CD4-positive, alpha-beta T cell (primary cell): ENCODE measurements at regions not wholly inside any gene's neighbourhood (a gene's known extent, or its start where the extent isn't known, plus 50 kb on each side); places are given as distances from the start of the nearest gene placed in this dataset.

ENCODE experiments used
- ATAC-seq: fragments of 200-7000 bp; cut with Tn5 transposase; one replicate; pipeline ENCODE4 v1.10.0; 2022; ENCODE audit warnings: mild to moderate bottlenecking; ENCODE audit not compliant: poor library complexity
- CTCF ChIA-PET: fragments of 350-600 bp; sonication (Branson Sonifier 250); formaldehyde crosslinking; loops from one replicate; lab custom pipeline; 2021; ENCODE audit warnings: antibody characterized with exemption, inconsistent platforms; lab: Charles Lee
- POLR2A ChIA-PET: fragments of 350-600 bp; sonication (Branson Sonifier 250); formaldehyde crosslinking; loops from one replicate; lab custom pipeline; 2021; ENCODE audit warnings: antibody characterized with exemption, inconsistent platforms; lab: Charles Lee
- DNase-seq, 14 experiments: peaks; one replicate each; pipeline ENCODE4 v3.0.0-alpha.2; 2013 to 2020; ENCODE audit warnings: mixed read lengths in 2 of 14
- H3K27ac ChIP-seq, 2 donors: one replicate each; pipeline versions ENCODE4 v1.5.1 to v1.7.0; 2013; ENCODE audit warnings: low read length in 2 of 2, low read depth in 1 of 2, mild to moderate bottlenecking in 1 of 2
- H3K27me3 ChIP-seq, 2 experiments: 1 replicate in 1 of 2; 2 replicates in 1 of 2; pipeline versions ENCODE4 v1.6.1 to v1.7.0; 2013; ENCODE audit warnings: low read length in 2 of 2, control low read depth in 1 of 2, mild to moderate bottlenecking in 1 of 2, moderate library complexity in 1 of 2; ENCODE audit not compliant: insufficient read depth in 2 of 2, control insufficient read depth in 1 of 2
- H3K36me3 ChIP-seq: one replicate; pipeline ENCODE4 v1.6.1; 2013; ENCODE audit warnings: low read length, control low read depth; ENCODE audit not compliant: insufficient read depth
- H3K4me1 ChIP-seq: one replicate; pipeline ENCODE4 v1.6.1; 2013; ENCODE audit warnings: low read length, control low read depth; ENCODE audit not compliant: insufficient read depth
- H3K4me3 ChIP-seq: one replicate; pipeline ENCODE4 v1.5.1; 2013; ENCODE audit warnings: mild to moderate bottlenecking, low read length, moderate library complexity
- H3K9me3 ChIP-seq, 2 experiments: 1 replicate in 1 of 2; 2 replicates in 1 of 2; pipeline versions ENCODE4 v1.6.1 to v1.7.0; 2013; ENCODE audit warnings: low read length in 2 of 2, mild to moderate bottlenecking in 2 of 2, control low read depth in 1 of 2, moderate library complexity in 1 of 2; ENCODE audit not compliant: control insufficient read depth in 1 of 2, insufficient read depth in 1 of 2
- H3K27ac Mint-ChIP-seq: one replicate; pipeline ENCODE4 v1.8.0; 2020; ENCODE audit warnings: mixed read lengths
- H3K27me3 Mint-ChIP-seq: one replicate; pipeline ENCODE4 v1.8.0; 2021; ENCODE audit warnings: mixed read lengths
- H3K36me3 Mint-ChIP-seq: one replicate; pipeline ENCODE4 v1.8.0; 2021; ENCODE audit warnings: low read depth, mixed read lengths
- H3K4me1 Mint-ChIP-seq: one replicate; pipeline ENCODE4 v1.8.0; 2021; ENCODE audit warnings: low read depth, mixed read lengths
- H3K4me3 Mint-ChIP-seq: one replicate; pipeline ENCODE4 v1.8.0; 2020; ENCODE audit warnings: mild to moderate bottlenecking, mixed read lengths
- H3K9me3 Mint-ChIP-seq: one replicate; pipeline ENCODE4 v1.8.0; 2020; ENCODE audit warnings: mixed read lengths
- CTCF ChIP-seq: fragments of 200-600 bp; IDR thresholded peaks from one replicate; pipeline ENCODE4 v1.8.0; 2022; ENCODE audit warnings: antibody characterized with exemption, mild to moderate bottlenecking
- intact Hi-C, 2 experiments: fragments of 100-400 bp; cut with DNase I in 1 of 2; cut with micrococcal nuclease in 1 of 2; formaldehyde crosslinking; loops; one replicate each; pipeline versions ENCODE4 v1.15.1 to v1.9.0; 2023 to 2025; cut with DNase I, micrococcal nuclease

- no peaks in the 10 kb centered on the region for H3K9me3 Mint-ChIP-seq
- Histone ChIP-seq H3K4me1 (no peaks in the 10 kb centered on the region), H3K27ac (no peak overlapping the region), H3K9me3 (peaks cover 0 to 9% of the 10 kb centered on the region in 2 experiments), H3K36me3 (no peaks in the 10 kb centered on the region), H3K27me3 (peaks cover 13 to 21% of the 10 kb centered on the region in 2 experiments), H3K4me3 (no peak overlapping the region)
- TF ChIP-seq CTCF: no peak
- H3K36me3 Mint-ChIP-seq: no peaks in the 10 kb centered on the region
- ATAC-seq: no peak
- no peak overlapping the region for H3K4me3 Mint-ChIP-seq
- ChIA-PET POLR2A (no interaction called here), CTCF (no interaction called here)
- DNase-seq: no peak
- H3K27me3 Mint-ChIP-seq: peaks cover 47% of the 10 kb centered on the region
- no peaks in the 10 kb centered on the region for H3K4me1 Mint-ChIP-seq
- intact Hi-C loops: no loop called here
- H3K27ac Mint-ChIP-seq: no peak overlapping the region
These were observed 82.2 kb downstream of the RBFOX3 start for GRCh38 chr17:79528592-79529125.

- ATAC-seq: no peak
- DNase-seq: no peak
- Mint-ChIP-seq H3K4me1 (no peaks in the 10 kb centered on the region), H3K27ac (no peak overlapping the region), H3K36me3 (no peaks in the 10 kb centered on the region), H3K27me3 (peaks cover 48% of the 10 kb centered on the region), H3K9me3 (no peaks in the 10 kb centered on the region), H3K4me3 (no peak overlapping the region)
- CTCF ChIA-PET: no interaction called here
- intact Hi-C loops: no loop called here
- H3K27me3 ChIP-seq: peaks cover 11 to 26% of the 10 kb centered on the region in 2 experiments
- POLR2A ChIA-PET: no interaction called here
- no peaks in the 10 kb centered on the region for H3K36me3 ChIP-seq
- H3K27ac ChIP-seq: no peak overlapping the region
- no peak for TF ChIP-seq CTCF
- H3K9me3 ChIP-seq: peaks cover 0 to 9% of the 10 kb centered on the region in 2 experiments
- no peak overlapping the region for H3K4me3 ChIP-seq
- no peaks in the 10 kb centered on the region for H3K4me1 ChIP-seq
These were observed 83.5 kb downstream of the RBFOX3 start for GRCh38 chr17:79527306-79527705.

- Mint-ChIP-seq H3K27me3 (peaks cover 48% of the 10 kb centered on the region), H3K27ac (no peak overlapping the region), H3K9me3 (no peaks in the 10 kb centered on the region), H3K4me3 (no peak overlapping the region), H3K4me1 (no peaks in the 10 kb centered on the region), H3K36me3 (no peaks in the 10 kb centered on the region)
- Histone ChIP-seq H3K4me3 (no peak overlapping the region), H3K27ac (no peak overlapping the region), H3K27me3 (peaks cover 8 to 26% of the 10 kb centered on the region in 2 experiments), H3K4me1 (no peaks in the 10 kb centered on the region), H3K36me3 (no peaks in the 10 kb centered on the region), H3K9me3 (peaks cover 0 to 9% of the 10 kb centered on the region in 2 experiments)
- TF ChIP-seq CTCF: no peak
- CTCF ChIA-PET: no interaction called here
- intact Hi-C loops: no loop called here
- POLR2A ChIA-PET: no interaction called here
- ATAC-seq (no peak), DNase-seq (no peak)
These were observed 84.8 kb downstream of the RBFOX3 start for GRCh38 chr17:79525793-79526677.
